ENCODE measurements at regions not wholly inside any gene's neighbourhood (a gene's known extent, or its start where the extent isn't known, plus 50 kb on each side); places are given as distances from the start of the nearest gene placed in this dataset.

DNA sequence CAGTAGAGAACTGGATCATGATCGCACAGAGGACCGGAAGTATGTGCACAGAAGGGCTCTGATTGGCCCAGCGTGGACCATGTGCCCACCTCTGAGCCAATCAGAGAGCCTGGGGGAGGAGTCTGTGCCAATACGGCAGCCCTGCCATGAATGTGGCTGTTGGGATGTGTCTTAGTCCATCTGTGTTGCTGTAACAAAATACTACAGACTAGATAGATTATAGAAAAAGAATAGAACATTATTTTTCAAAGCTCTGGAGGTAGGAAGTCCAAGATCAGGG is 132.0 kb downstream of the NDUFA10 start:
- POLR2A ChIA-PET = no interaction called here
- TF ChIP-seq, protein P1, sequence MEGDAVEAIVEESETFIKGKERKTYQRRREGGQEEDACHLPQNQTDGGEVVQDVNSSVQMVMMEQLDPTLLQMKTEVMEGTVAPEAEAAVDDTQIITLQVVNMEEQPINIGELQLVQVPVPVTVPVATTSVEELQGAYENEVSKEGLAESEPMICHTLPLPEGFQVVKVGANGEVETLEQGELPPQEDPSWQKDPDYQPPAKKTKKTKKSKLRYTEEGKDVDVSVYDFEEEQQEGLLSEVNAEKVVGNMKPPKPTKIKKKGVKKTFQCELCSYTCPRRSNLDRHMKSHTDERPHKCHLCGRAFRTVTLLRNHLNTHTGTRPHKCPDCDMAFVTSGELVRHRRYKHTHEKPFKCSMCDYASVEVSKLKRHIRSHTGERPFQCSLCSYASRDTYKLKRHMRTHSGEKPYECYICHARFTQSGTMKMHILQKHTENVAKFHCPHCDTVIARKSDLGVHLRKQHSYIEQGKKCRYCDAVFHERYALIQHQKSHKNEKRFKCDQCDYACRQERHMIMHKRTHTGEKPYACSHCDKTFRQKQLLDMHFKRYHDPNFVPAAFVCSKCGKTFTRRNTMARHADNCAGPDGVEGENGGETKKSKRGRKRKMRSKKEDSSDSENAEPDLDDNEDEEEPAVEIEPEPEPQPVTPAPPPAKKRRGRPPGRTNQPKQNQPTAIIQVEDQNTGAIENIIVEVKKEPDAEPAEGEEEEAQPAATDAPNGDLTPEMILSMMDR (IDR thresholded peaks at IDR 0.05; ENCODE audit: insufficient read depth, low read length, missing control alignments) = no peak
- CTCF ChIA-PET = no interaction called here
- no peak for DNase-seq (ENCODE audit: low read depth, low spot score)
- no peak overlapping the region for H3K4me3 ChIP-seq (ENCODE audit: low read depth, low read length)

DNA sequence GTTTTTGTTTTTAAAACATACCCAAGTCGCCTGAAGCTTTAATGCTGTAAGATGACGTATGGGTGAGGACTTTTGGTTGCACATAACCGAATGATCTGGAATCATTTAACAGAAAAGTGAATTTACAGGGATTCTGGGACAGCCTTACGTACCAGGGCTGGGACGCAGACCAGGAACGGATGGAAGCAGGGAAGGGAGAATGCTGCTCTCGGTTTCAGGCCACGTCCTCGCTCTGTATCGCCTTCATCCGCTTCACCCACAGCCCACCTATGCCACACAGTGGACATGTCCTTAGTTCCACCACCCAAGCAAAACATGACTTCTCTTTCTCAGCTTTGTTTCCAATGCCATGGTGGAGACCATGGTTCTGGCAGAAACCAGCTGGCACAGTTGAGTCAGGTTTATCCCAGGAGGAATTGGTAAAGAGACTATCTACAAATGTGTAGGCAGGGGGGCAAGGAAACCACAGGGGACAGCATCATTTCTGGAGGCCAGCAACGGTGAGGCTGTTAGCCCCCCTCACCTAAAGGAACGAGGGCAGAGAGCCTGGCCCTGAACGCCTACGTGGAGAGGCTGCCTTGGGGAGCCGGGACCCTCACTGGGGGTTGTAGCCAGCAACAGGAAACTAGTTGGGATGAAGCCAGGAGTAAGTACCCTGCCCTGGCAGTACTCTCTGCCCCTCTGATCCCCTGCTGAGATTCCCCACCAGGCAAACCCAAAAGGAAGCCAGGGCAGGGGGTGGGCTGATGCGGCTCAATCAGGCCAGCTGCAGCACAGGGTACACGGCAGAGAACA is 132.5 kb downstream of the NDUFA10 start:
- TF ChIP-seq, protein P1 (IDR thresholded peaks at IDR 0.05; ENCODE audit: insufficient read depth, low read length, missing control alignments) = no peak
- no peak overlapping the region for H3K4me3 ChIP-seq (ENCODE audit: low read depth, low read length)
- DNase-seq (ENCODE audit: low read depth, low spot score) = no peak
- ChIA-PET CTCF (no interaction called here), POLR2A (no interaction called here)

DNA sequence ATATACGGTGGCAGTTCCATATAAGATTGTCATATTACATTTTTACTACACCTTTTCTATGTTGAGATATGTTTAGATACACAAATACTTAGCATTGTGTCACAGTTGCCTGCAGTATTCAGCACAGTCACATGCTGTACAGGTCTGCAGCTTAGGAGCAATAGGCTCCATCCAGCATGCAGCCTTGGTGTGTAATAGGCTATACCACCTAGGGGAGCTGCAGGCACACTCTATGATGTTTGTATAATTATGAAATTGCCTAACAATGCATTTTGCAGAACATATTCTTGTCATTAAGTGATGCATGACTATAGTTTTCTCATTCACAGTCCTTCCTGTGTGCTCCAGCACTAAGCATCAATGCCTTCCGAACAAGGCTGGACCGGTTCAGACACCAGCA is 133.4 kb downstream of the NDUFA10 start:
- CTCF ChIA-PET = no interaction called here
- DNase-seq (ENCODE audit: low read depth, low spot score) = no peak
- POLR2A ChIA-PET = no interaction called here
- TF ChIP-seq, protein P1 (IDR thresholded peaks at IDR 0.05; ENCODE audit: insufficient read depth, low read length, missing control alignments) = no peak
- no peak overlapping the region for H3K4me3 ChIP-seq (ENCODE audit: low read depth, low read length)

DNA sequence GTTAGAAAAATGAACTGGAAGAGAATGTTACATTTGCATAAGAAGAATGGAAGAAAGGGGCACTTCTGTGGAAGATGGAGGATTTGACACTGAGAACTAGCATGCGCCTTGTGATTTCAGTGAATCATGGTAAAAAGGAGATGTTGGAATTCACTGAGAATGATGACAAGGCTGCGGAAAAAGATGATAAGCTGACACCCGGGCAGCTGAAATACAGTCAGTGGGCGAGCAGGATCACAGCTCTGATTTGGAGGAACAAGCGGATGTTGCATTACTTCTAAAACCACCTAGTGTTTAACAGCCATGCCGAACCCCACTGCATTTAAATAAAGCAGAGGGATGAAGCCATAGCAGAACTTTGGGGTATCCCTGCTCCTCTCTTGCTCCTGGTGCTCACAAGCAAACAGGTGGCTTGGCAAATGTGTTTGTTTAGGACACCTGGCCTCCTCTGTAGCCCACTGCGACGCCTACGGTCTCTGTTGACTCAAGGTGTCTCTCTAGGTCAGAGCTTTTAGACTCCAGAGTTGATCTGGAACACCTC is 134.9 kb downstream of the NDUFA10 start:
- H3K4me3 ChIP-seq (ENCODE audit: low read depth, low read length) = no peak overlapping the region
- DNase-seq (ENCODE audit: low read depth, low spot score) = no peak
- TF ChIP-seq, protein P1 (IDR thresholded peaks at IDR 0.05; ENCODE audit: insufficient read depth, low read length, missing control alignments) = no peak
- POLR2A ChIA-PET = no interaction called here
- CTCF ChIA-PET = no interaction called here

DNA sequence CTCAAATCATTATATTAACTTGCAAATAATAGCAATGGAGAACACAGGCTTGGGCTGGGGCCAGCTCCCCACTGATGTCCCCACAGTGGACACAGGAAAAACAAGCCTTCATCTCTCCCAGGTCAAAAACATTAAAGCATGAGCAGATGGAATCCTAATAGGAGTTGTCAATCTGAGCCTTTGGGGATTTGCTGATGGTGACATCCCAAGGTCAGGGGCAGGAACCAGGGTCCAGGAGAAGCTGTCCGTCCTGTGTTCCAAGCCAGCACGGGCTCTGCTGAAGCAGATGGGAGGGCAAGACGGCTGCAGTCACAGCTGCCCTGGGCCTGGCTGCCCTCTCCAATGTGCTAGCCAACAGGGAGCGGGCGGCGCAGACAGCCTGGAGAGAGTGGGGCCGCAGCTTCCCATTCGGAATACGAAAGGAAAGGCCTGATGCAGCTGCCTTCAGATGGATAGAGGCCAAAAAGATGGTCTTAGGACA is 135.5 kb downstream of the NDUFA10 start:
- no peak for DNase-seq (ENCODE audit: low read depth, low spot score)
- TF ChIP-seq, protein P1 (IDR thresholded peaks at IDR 0.05; ENCODE audit: insufficient read depth, low read length, missing control alignments) = no peak
- ChIA-PET POLR2A (no interaction called here), CTCF (no interaction called here)
- no peak overlapping the region for H3K4me3 ChIP-seq (ENCODE audit: low read depth, low read length)

DNA sequence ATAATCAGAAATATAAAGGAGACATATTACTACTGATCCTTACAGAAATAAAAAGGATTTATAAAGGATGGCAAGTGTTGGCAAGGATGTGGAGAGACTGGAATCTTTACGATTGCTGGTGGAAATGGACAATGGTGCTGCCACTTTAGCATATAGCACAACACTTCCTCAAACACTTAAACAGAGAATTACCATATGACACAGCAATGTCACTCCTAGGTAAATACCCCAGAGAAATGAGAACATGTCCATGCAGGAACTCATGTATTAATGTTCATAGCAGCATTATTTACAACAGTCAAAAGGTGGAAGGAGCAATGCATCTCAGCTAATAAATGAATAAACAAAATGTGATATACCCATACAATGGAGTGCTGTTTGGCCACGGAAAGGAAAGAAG is 137.5 kb downstream of the NDUFA10 start:
- POLR2A ChIA-PET = no interaction called here
- TF ChIP-seq, protein P1 (IDR thresholded peaks at IDR 0.05; ENCODE audit: insufficient read depth, low read length, missing control alignments) = no peak
- no peak overlapping the region for H3K4me3 ChIP-seq (ENCODE audit: low read depth, low read length)

More for the DNA sequence above, 137.5 kb downstream of the NDUFA10 start:
- CTCF ChIA-PET = no interaction called here
- DNase-seq (ENCODE audit: low read depth, low spot score) = no peak
